Choroid plexus epithelial cell (primary cell): ENCODE measurements at regions not wholly inside any gene's neighbourhood (a gene's known extent, or its start where the extent isn't known, plus 50 kb on each side); places are given as distances from the start of the nearest gene placed in this dataset.
"Not testable (repeated sequence)": the region's sequence is repeated elsewhere in the genome, so short reads cannot be mapped to it uniquely, and the experiment has no call there.

Experiments
- DNase-seq: peaks from one replicate; pipeline ENCODE4 v3.0.0-alpha.2; 2010; ENCODE audit warnings: low read depth
- H3K4me3 ChIP-seq: 2 replicates; pipeline ENCODE4 v1.5.1; 2011; ENCODE audit warnings: low read depth, mild to moderate bottlenecking, control low read depth, low read length, moderate library complexity
- TF ChIP-seq, protein P1 (sequence below): conservative IDR thresholded peaks from 2 replicates; pipeline ENCODE4 v1.5.1; 2011; ENCODE audit warnings: low read depth, mild to moderate bottlenecking, control low read depth, inconsistent platforms, low read length, moderate library complexity

DNA sequence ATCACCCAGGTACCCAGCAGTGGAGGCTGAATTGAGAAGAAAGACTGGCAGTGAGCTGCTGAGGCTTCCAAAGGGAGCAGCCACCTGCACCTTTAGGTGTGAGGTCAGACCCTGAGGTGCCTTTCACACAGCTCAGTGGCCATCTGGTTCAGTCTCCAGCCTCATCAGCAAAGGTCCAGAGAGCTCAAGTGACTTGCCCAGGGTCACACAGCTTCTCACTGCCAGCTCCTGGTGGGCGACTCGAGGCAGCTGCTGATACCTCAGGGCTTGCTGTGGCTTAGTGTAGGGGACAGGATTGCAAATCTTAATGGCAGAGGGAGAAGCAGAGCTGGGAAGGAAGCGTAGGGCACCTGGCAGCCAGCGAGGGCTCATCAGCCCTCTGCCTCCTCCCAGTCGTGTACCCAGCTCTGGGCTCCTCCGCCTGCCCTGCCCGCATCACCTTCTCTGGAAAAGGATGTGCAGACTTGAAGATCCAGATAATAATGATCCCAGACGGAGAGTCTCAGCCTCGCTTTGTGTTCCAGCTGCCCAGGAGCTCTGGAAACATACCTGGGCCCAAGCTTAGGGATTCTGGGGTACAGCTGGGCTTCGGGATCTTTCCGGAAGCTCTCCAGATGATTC is 165.3 kb upstream of the GSE1 start:
- no peak overlapping the region for H3K4me3 ChIP-seq
- DNase-seq, result no peak
- TF ChIP-seq, protein P1, sequence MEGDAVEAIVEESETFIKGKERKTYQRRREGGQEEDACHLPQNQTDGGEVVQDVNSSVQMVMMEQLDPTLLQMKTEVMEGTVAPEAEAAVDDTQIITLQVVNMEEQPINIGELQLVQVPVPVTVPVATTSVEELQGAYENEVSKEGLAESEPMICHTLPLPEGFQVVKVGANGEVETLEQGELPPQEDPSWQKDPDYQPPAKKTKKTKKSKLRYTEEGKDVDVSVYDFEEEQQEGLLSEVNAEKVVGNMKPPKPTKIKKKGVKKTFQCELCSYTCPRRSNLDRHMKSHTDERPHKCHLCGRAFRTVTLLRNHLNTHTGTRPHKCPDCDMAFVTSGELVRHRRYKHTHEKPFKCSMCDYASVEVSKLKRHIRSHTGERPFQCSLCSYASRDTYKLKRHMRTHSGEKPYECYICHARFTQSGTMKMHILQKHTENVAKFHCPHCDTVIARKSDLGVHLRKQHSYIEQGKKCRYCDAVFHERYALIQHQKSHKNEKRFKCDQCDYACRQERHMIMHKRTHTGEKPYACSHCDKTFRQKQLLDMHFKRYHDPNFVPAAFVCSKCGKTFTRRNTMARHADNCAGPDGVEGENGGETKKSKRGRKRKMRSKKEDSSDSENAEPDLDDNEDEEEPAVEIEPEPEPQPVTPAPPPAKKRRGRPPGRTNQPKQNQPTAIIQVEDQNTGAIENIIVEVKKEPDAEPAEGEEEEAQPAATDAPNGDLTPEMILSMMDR, result no peak

DNA sequence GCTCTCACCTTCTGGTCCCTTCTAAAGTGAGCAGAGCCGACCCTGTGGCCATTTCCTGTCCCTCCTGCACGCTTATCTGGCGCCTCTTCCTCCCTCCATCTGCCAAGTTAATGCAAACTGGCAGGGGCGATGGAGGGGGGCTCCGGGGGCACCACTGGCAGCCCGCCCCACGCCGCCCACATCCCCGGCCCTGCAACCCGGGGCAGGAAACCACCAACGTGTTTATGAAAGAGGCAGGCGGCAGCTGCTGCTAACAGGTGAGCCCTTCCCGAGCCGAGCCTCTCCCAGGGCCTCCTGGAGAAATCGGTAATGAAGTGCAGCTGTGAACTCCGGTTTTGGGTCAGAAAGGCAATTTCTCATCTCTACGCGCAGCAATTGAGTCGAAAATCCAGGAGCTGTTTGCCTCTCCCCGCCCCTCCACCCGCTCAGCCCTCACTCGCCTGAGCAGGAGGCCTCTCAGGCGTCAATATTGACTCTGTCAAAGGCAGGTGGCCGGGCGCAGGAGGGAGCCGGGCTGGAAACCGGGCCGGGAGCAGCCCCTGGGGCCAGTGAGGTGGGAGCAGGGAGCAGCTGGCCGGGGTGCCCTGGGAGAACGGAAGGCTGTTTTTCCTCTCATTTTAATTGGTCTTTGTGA is 164.4 kb upstream of the GSE1 start:
- TF ChIP-seq, protein P1, result no peak
- DNase-seq, result no peak
- H3K4me3 ChIP-seq, result no peak overlapping the region

DNA sequence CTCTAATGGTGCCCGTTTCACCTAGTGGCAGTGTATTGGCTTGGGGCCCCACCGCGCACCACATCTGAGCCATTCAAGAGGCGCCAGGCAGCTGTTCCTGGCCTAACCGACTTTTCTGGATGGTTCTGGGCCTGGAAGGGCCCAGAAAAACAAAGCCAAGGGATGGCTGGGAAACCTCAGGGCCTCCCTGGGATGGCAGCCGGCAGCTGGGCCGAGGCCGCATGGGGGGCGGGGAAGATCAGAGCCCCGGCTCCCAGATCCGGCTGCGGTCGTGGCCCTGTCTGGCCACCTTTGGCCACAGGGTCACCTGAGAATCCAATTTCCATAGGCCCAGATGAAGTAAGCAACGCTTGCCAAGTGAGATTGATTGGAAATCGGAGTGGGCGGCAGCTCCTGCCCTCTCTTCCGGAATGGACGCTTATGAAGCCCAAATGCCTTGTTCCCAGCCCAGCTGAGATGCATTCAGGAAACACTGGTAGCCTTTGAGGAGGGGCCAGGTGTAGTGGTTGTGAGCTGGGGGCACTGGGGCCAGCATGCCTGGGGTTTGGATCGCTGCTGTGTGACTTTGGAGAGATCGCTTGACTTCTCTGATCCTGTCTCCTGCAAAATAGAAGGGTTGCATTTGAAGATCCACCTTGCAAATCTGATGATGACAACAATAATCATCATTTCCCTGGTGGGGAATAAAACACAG is 163.8 kb upstream of the GSE1 start:
- TF ChIP-seq, protein P1, result no peak
- H3K4me3 ChIP-seq, result no peak overlapping the region

DNA sequence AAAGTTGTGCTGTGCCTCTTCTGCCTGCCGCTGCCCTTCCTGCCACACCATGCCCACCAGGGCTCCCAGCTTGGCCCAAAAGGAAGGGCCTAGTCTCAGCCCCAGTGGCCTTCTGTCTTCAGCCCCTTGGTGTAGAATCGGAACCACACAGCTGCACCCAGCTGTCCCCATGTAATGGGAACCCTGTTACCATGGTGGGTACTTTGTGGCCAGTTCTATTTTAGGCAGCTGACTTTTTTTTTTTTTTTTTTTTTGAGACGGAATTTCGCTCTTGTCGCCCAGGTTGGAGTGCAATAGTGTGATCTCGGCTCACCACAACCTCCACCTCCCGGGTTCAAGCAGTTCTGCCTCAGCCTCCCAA is 163.3 kb upstream of the GSE1 start:
- DNase-seq, result no peak
- no peak overlapping the region for H3K4me3 ChIP-seq
- TF ChIP-seq, protein P1, result no peak

More for the DNA sequence above, 163.8 kb upstream of the GSE1 start:
- no peak for DNase-seq

DNA sequence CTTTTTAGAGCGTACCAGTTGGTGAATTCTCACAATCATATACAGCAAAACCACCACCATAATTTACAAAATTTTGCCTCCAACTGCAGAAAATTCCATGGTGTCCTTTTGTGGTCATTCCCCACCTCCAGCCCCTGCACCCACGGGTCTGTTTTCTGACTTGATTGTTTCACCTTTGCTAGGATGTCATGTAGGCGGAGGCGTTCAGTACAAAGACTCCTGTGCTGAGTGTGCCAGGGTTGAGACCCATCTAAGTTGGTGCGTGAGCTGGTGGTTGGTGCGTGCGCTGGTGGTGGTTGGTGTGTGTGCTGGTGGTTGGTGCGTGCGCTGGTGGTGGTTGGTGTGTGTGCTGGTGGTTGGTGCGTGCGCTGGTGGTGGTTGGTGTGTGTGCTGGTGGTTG is 162.0 kb upstream of the GSE1 start:
- DNase-seq, H3K4me3 ChIP-seq: not testable (repeated sequence)

DNA sequence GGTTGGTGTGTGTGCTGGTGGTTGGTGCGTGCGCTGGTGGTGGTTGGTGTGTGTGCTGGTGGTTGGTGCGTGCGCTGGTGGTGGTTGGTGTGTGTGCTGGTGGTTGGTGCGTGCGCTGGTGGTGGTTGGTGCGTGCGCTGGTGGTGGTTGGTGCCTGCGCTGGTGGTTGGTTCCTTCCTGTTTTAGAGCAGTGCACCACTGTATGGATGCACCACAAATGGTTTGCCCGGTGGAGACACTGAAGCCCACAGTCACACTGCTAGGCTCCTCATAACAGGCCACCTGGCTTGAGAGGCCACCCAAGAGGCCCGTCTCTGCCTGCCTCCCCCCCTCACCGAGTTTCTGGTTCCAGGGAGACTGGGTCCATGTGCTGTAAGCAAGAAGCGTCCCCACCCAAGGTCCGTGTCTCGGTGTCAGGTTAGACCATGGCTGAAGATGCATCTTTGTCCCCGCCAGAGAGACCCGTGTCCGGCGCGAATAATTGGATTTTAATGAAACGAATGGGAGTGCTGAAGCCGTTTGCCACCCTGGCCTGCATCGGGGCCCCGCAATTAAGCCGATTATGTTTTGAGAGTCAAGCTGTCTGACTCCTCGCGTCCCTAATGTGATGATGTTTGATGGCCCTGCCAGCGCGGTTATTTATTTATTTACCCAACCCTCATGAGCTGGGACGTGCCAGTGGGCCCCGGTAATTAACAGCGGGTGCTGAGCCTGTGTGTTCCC is 161.3 kb upstream of the GSE1 start:
- no peak for DNase-seq
- TF ChIP-seq, protein P1, result no peak
- no peak overlapping the region for H3K4me3 ChIP-seq

DNA sequence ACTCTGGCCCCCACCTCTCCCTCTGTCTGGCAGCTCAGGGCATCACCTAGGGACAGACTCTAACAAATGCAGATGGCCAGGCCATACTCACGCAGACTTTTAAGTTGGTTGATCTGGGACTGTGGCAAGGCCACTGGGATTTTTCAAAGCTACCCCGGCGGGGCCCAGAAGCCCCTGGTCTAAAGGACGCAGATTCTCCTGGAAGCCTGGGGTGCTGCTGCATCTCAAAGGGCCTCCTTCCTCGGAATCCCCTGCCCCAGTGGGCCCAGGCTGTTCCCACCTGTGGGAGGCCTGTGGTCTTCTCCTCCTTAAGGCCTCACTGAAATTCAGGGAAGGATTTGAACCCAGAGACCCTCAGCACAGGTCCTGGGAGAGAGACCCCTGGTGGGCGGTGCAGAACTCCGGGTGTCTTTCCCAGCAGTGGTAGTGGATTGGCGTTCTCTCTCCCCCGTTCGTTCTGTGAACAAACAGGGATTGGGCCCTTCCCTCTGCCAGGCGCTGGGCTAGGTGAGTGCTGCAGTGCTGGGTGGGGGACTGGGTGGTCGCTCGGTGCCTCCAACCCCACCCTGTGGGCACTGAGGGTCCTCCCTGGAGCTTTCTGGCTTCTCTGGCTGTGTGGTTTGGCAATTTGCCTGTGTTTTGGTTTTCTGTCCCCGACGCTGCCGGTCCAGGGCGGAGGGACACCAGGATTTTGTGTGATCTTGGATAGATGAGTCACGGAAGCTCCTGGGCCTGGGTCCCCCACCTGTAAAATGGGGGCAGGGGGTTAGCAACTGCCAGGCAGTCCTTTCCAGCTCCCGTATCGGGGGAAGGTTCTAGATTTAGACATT is 160.5 kb upstream of the GSE1 start:
- DNase-seq, result no peak
- TF ChIP-seq, protein P1, result no peak
- H3K4me3 ChIP-seq, result no peak overlapping the region
